OCI-LY7 (cell line): ENCODE measurements at regions not wholly inside any gene's neighbourhood (a gene's known extent, or its start where the extent isn't known, plus 50 kb on each side); places are given as distances from the start of the nearest gene placed in this dataset.

Experiments
- BruUV-seq: library from RNA; stranded (reverse); fragments of 400-500 nt; replicated peaks from 2 replicates; lab custom pipeline; 2021; lab: Mats Ljungman, UMichigan
- CTCF ChIA-PET: fragments of 300-600 bp; sonication (Branson Sonifier 250); formaldehyde crosslinking; loops from one replicate; lab custom pipeline; 2022; ENCODE audit warnings: antibody characterized with exemption; ENCODE audit not compliant: unreplicated experiment; lab: Charles Lee
- POLR2A ChIA-PET: fragments of 300-600 bp; sonication (Branson Sonifier 250); formaldehyde crosslinking; loops from one replicate; lab custom pipeline; 2022; ENCODE audit warnings: antibody characterized with exemption; lab: Charles Lee
- DNase-seq: peaks from one replicate; pipeline ENCODE4 v3.0.0-alpha.2; 2015; ENCODE audit warnings: low spot score
- H2AFZ ChIP-seq: fragments of 200-600 bp; sonication (generic), shearing (Covaris generic); 2 replicates; pipeline ENCODE4 v1.6.1; 2014; ENCODE audit warnings: mild to moderate bottlenecking, antibody characterized with exemption, low read length, moderate library complexity
- H3K27ac ChIP-seq: fragments of 200-600 bp; sonication (generic); 2 replicates; pipeline ENCODE4 v1.5.1; 2014; ENCODE audit warnings: mixed run types, low read depth, mild to moderate bottlenecking, moderate library complexity, low read length, inconsistent platforms; ENCODE audit not compliant: poor library complexity, severe bottlenecking
- H3K36me3 ChIP-seq: fragments of 200-600 bp; sonication (generic); 2 replicates; pipeline ENCODE4 v1.6.1; 2014; ENCODE audit warnings: mild to moderate bottlenecking, antibody characterized with exemption, low read length, moderate library complexity, mixed read lengths; ENCODE audit not compliant: insufficient read depth
- H3K4me1 ChIP-seq: fragments of 200-600 bp; sonication (generic); 2 replicates; pipeline ENCODE4 v1.5.1; 2014; ENCODE audit warnings: mild to moderate bottlenecking, low read length; ENCODE audit not compliant: insufficient read depth, poor library complexity, severe bottlenecking
- H3K4me2 ChIP-seq: fragments of 200-600 bp; sonication (generic); 2 replicates; pipeline ENCODE4 v1.6.1; 2014; ENCODE audit warnings: mild to moderate bottlenecking, low read length
- H3K4me3 ChIP-seq: fragments of 200-600 bp; sonication (generic); 2 replicates; pipeline ENCODE4 v1.5.1; 2014; ENCODE audit warnings: mild to moderate bottlenecking, low read depth, low read length; ENCODE audit not compliant: poor library complexity, severe bottlenecking
- H3K79me2 ChIP-seq: fragments of 200-600 bp; sonication (generic); 2 replicates; pipeline ENCODE4 v1.6.1; 2016; ENCODE audit warnings: low read depth, mild to moderate bottlenecking, low read length, moderate library complexity, mixed read lengths; ENCODE audit not compliant: insufficient read depth
- H3K9me2 ChIP-seq: fragments of 200-600 bp; sonication (generic); 2 replicates; pipeline ENCODE4 v1.6.1; 2016; ENCODE audit warnings: mild to moderate bottlenecking, low read length, mixed read lengths; ENCODE audit not compliant: insufficient read depth
- H3K9me3 ChIP-seq: fragments of 200-600 bp; sonication (generic); 2 replicates; pipeline ENCODE4 v1.6.1; 2014; ENCODE audit warnings: mild to moderate bottlenecking, mixed run types, low read length, mixed read lengths
- H4K20me1 ChIP-seq: fragments of 200-600 bp; sonication (generic); 2 replicates; pipeline ENCODE4 v1.6.1; 2014; ENCODE audit warnings: mild to moderate bottlenecking, antibody characterized with exemption, low read length, moderate library complexity, mixed read lengths; ENCODE audit not compliant: insufficient read depth
- EZH2phosphoT487 ChIP-seq: fragments of 200-600 bp; sonication (generic); IDR thresholded peaks from 2 replicates; pipeline ENCODE4 v1.6.1; 2018; ENCODE audit warnings: low read depth, borderline replicate concordance, mild to moderate bottlenecking, mixed run types, antibody characterized with exemption, low read length, moderate library complexity, mixed read lengths
- intact Hi-C: fragments of 100-400 bp; cut with micrococcal nuclease; formaldehyde crosslinking; loops from one replicate; pipeline ENCODE4 v1.10.0; 2022; ENCODE audit not compliant: unreplicated experiment
- TF ChIP-seq, protein P1 (sequence below): fragments of 200-600 bp; sonication (generic); conservative IDR thresholded peaks from 2 replicates; pipeline ENCODE4 v1.5.1; 2014; ENCODE audit warnings: mild to moderate bottlenecking, antibody characterized with exemption, low read length, moderate library complexity, mixed read lengths

DNA sequence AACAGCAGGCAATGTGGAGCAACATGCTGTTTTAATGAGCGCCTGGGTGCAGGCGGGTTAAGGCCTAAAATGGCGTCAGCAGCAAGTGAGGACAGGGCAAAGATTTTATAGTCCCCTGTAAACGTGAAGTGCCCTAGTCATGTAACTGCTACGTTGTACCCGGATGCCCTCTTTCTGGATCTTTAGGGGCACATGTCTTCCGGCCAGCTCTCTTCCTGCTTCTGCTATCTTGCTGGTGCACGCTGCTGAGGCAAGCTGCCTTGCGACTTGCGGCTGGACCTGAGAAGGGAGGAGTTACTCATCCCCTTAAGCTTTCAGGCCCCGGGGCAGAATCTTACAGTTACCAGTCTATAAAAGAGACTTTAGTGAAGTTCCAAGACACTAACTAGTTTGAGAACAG, 303.6 kb upstream of the DACH1 start:
- Histone ChIP-seq H3K4me1 (no peaks in the 10 kb centered on the region), H3K9me3 (no peaks in the 10 kb centered on the region), H3K27ac (no peak overlapping the region), H3K36me3 (no peaks in the 10 kb centered on the region), H3K79me2 (no peaks in the 10 kb centered on the region), H4K20me1 (no peaks in the 10 kb centered on the region), H3K4me2 (no peak overlapping the region), H3K4me3 (no peak overlapping the region), H3K9me2 (no peaks in the 10 kb centered on the region), H2AFZ (no peak overlapping the region)
- DNase-seq: no peak
- TF ChIP-seq, protein P1, sequence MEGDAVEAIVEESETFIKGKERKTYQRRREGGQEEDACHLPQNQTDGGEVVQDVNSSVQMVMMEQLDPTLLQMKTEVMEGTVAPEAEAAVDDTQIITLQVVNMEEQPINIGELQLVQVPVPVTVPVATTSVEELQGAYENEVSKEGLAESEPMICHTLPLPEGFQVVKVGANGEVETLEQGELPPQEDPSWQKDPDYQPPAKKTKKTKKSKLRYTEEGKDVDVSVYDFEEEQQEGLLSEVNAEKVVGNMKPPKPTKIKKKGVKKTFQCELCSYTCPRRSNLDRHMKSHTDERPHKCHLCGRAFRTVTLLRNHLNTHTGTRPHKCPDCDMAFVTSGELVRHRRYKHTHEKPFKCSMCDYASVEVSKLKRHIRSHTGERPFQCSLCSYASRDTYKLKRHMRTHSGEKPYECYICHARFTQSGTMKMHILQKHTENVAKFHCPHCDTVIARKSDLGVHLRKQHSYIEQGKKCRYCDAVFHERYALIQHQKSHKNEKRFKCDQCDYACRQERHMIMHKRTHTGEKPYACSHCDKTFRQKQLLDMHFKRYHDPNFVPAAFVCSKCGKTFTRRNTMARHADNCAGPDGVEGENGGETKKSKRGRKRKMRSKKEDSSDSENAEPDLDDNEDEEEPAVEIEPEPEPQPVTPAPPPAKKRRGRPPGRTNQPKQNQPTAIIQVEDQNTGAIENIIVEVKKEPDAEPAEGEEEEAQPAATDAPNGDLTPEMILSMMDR: no peak
- no peak for TF ChIP-seq EZH2phosphoT487
- intact Hi-C loops: no loop called here
- ChIA-PET POLR2A (interaction anchor here (0.6 kb wide), 1 partner anchor 229 kb away, joined by 4 read pairs; no protein-coding TSS in a partner anchor), CTCF (no interaction called here)
- no TSS peak for BruUV-seq

DNA sequence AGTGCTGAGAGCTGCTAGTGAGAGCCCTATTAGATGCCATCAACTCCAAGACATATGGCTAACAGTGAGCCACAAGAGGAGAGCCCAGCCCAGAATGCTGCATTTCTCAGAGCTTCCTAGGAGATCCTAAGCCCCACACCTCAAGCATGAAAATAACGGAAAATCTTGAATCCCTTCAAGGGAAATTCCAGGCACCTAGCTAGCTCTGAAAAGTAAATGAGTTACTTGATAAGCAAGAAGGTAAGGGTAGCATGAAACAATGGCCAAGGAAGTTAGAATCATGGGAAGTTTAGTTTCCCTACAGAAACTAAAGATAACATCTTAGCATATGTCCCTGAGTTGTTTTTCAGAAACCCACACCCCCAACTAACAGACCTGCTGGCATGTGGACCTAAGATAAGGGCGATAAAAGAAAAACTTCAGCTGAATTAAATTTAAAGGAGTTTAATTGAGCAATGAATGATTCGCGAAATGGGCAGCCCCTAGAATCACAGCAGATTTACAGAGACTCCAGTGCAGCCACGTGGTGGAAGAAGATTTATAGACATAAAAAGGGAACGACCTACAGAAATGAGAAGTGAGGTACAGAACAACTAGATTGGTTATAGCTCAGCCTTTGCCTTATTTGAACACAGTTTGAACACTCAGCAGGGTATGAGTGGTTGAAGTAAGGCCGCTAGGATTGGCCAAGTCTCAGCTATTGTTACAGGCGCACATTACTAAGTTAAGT, 301.3 kb upstream of the DACH1 start:
- no peak overlapping the region for H2AFZ ChIP-seq
- no TSS peak for BruUV-seq
- intact Hi-C loops: no loop called here
- no peaks in the 10 kb centered on the region for H4K20me1 ChIP-seq
- no peaks in the 10 kb centered on the region for H3K36me3 ChIP-seq
- ChIA-PET POLR2A (interaction anchor here (0.8 kb wide), 1 partner anchor 30 kb away, joined by 3 read pairs; no protein-coding TSS in a partner anchor), CTCF (no interaction called here)
- no peak overlapping the region for H3K27ac ChIP-seq
- no peak overlapping the region for H3K4me2 ChIP-seq
- H3K4me3 ChIP-seq: no peak overlapping the region
- no peak for TF ChIP-seq EZH2phosphoT487
- TF ChIP-seq, protein P1: no peak
- no peaks in the 10 kb centered on the region for H3K79me2 ChIP-seq
- no peaks in the 10 kb centered on the region for H3K9me2 ChIP-seq
- no peak for DNase-seq
- no peaks in the 10 kb centered on the region for H3K9me3 ChIP-seq
- H3K4me1 ChIP-seq: no peaks in the 10 kb centered on the region

DNA sequence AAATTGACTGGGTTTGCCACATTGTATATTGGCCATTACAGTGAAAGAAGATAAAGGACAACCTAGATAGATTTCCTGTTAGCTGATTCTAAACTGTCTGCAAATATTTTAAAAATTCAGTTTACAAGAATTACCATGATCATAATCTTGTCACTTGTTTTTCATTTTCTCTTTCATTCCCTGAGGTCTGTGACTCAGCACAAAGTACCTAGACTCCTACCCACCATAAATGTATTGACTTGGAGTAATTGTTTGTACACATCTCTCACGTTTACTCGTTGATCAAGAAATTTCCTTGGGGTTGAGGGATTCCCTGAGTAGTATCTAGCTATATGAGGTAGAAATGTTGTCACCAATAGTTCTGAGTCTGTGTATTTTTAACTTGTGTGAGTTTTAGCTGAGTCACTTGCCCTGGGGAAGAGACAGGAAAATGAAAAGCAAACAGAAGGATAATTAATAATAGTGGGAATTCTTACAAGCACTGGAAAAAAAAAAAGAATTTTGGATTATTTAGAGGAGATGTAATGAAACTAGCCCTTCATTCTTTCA, 299.2 kb upstream of the DACH1 start:
- no peaks in the 10 kb centered on the region for H3K4me1 ChIP-seq
- no peak for TF ChIP-seq EZH2phosphoT487
- TF ChIP-seq, protein P1: no peak
- no peak for DNase-seq
- no peak overlapping the region for H3K27ac ChIP-seq
- intact Hi-C loops: no loop called here
- H3K79me2 ChIP-seq: no peaks in the 10 kb centered on the region
- ChIA-PET POLR2A (no interaction called here), CTCF (no interaction called here)
- H3K9me3 ChIP-seq: no peaks in the 10 kb centered on the region
- no peak overlapping the region for H3K4me3 ChIP-seq
- H4K20me1 ChIP-seq: no peaks in the 10 kb centered on the region
- H3K9me2 ChIP-seq: no peaks in the 10 kb centered on the region
- no peak overlapping the region for H2AFZ ChIP-seq
- BruUV-seq: no TSS peak
- no peaks in the 10 kb centered on the region for H3K36me3 ChIP-seq
- no peak overlapping the region for H3K4me2 ChIP-seq
